HG03025 (cell line): ENCODE measurements at regions not wholly inside any gene's neighbourhood (a gene's known extent, or its start where the extent isn't known, plus 50 kb on each side); places are given as distances from the start of the nearest gene placed in this dataset.

Experiments used
- ATAC-seq: cut with Tn5 transposase; IDR thresholded peaks from one replicate; pipeline ENCODE4 v1.9.1; 2021; ENCODE audit warnings: mild to moderate bottlenecking, moderate library complexity; ENCODE audit not compliant: unreplicated experiment, low FRiP score

- no peak for ATAC-seq
Observed at GRCh38 chr6:141701732-141702131, 431.0 kb upstream of the GJE1 start.

- no peak for ATAC-seq
Observed at GRCh38 chr6:141700819-141701218, 431.9 kb upstream of the GJE1 start.

- ATAC-seq: peak; percentile 64
Observed at GRCh38 chr6:141688916-141689315, 443.8 kb upstream of the GJE1 start.

- ATAC-seq: no peak
Observed at GRCh38 chr6:141685416-141685815, 447.3 kb upstream of the GJE1 start.

GRCh38 chr6:141682391-141682790 lies 450.3 kb upstream of the GJE1 start:
- no peak for ATAC-seq

- peak; percentile 67 for ATAC-seq
Observed at GRCh38 chr6:141677598-141678211, 455.0 kb upstream of the GJE1 start.

- ATAC-seq: no peak
Observed at GRCh38 chr6:141675957-141676356, 456.8 kb upstream of the GJE1 start.

- no peak for ATAC-seq
Observed at GRCh38 chr6:141669141-141669540, 463.6 kb upstream of the GJE1 start.

- ATAC-seq: no peak
Observed at GRCh38 chr6:141667580-141668309, 465.0 kb upstream of the GJE1 start.

- ATAC-seq: no peak
Observed at GRCh38 chr6:141666187-141666586, 466.5 kb upstream of the GJE1 start.

- no peak for ATAC-seq
Observed at GRCh38 chr6:141664744-141665143, 468.0 kb upstream of the GJE1 start.

- ATAC-seq: no peak
Observed at GRCh38 chr6:141659582-141659981, 473.1 kb upstream of the GJE1 start.

- ATAC-seq: no peak
Observed at GRCh38 chr6:141658696-141659095, 474.0 kb upstream of the GJE1 start.

- no peak for ATAC-seq
Observed at GRCh38 chr6:141657812-141658211, 474.9 kb upstream of the GJE1 start.

GRCh38 chr6:141653590-141653989 lies 479.1 kb upstream of the GJE1 start:
- no peak for ATAC-seq

- ATAC-seq: no peak
Observed at GRCh38 chr6:141641951-141642350, 490.8 kb upstream of the GJE1 start.

- no peak for ATAC-seq
Observed at GRCh38 chr6:141641406-141641805, 491.3 kb upstream of the GJE1 start.

- ATAC-seq: no peak
Observed at GRCh38 chr6:141635621-141636020, 497.1 kb upstream of the GJE1 start.

GRCh38 chr6:141634269-141634668 lies 498.5 kb upstream of the GJE1 start:
- no peak for ATAC-seq

GRCh38 chr6:141624301-141624700 lies 508.4 kb upstream of the GJE1 start:
- no peak for ATAC-seq

- no peak for ATAC-seq
Observed at GRCh38 chr6:141618180-141618581, 514.5 kb upstream of the GJE1 start.

- ATAC-seq: no peak
Observed at GRCh38 chr6:141610741-141611140, 522.0 kb upstream of the GJE1 start.
